ENCODE measurements at regions not wholly inside any gene's neighbourhood (a gene's known extent, or its start where the extent isn't known, plus 50 kb on each side); places are given as distances from the start of the nearest gene placed in this dataset.

GRCh38 chr19:24003537-24003936 is 83.5 kb upstream of the ZNF254 start:
- Histone ChIP-seq H3K27me3 (no peaks in the 10 kb centered on the region), H3K9me3 (no peaks in the 10 kb centered on the region), H3K36me3 (no peaks in the 10 kb centered on the region), H3K27ac (replicated peaks in 1 of 4) (no peak overlapping the region), H3K4me1 (no peaks in the 10 kb centered on the region), H3K4me3 (no peak overlapping the region)
- WGBS, result 95% methylated on average over 18 of the region's 19 CpGs
- no peak for DNase-seq (ENCODE audit: extremely low spot score)
- intact Hi-C loops (cut with DNase I), result no loop called here
- TF ChIP-seq, protein P1, sequence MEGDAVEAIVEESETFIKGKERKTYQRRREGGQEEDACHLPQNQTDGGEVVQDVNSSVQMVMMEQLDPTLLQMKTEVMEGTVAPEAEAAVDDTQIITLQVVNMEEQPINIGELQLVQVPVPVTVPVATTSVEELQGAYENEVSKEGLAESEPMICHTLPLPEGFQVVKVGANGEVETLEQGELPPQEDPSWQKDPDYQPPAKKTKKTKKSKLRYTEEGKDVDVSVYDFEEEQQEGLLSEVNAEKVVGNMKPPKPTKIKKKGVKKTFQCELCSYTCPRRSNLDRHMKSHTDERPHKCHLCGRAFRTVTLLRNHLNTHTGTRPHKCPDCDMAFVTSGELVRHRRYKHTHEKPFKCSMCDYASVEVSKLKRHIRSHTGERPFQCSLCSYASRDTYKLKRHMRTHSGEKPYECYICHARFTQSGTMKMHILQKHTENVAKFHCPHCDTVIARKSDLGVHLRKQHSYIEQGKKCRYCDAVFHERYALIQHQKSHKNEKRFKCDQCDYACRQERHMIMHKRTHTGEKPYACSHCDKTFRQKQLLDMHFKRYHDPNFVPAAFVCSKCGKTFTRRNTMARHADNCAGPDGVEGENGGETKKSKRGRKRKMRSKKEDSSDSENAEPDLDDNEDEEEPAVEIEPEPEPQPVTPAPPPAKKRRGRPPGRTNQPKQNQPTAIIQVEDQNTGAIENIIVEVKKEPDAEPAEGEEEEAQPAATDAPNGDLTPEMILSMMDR (IDR thresholded peaks at IDR 0.05), result no peak
- TF ChIP-seq POLR2A (IDR thresholded peaks at IDR 0.05; ENCODE audit: low read depth), result no peak

DNA sequence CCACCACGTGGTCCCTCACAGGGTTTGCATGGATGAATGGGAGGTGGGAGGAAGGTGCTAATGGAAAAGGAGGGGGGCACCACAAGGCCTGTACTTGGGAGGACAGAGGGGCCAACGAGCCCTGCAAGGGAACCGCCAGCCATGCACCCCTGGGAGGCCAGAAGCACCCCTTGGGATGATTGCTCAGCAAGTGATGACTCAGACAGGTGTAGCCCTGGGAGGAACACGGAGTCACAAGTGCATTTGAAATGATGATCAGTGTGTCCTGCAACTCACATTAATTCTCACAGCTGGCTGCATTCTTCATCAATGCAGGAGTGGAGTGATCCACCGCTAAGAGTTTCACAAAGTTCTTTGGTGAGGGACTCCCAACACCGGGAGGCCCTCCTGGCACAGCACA is 82.8 kb upstream of the ZNF254 start:
- H3K9me3 ChIP-seq, result no peaks in the 10 kb centered on the region
- H3K4me3 ChIP-seq, result no peak overlapping the region
- no peaks in the 10 kb centered on the region for H3K27me3 ChIP-seq
- TF ChIP-seq POLR2A (IDR thresholded peaks at IDR 0.05; ENCODE audit: low read depth) (no peak), POLR2AphosphoS5 (IDR thresholded peaks at IDR 0.05) (no peak), EP300 (IDR thresholded peaks at IDR 0.05) (no peak)
- TF ChIP-seq, protein P1 (IDR thresholded peaks at IDR 0.05), result no peak
- 78% methylated on average over 5 of the region's 6 CpGs for WGBS
- intact Hi-C loops (cut with DNase I), result no loop called here
- H3K27ac ChIP-seq (replicated peaks in 1 of 4), result no peak overlapping the region
- no peaks in the 10 kb centered on the region for H3K4me1 ChIP-seq
- no peak for DNase-seq (ENCODE audit: extremely low spot score)
- H3K36me3 ChIP-seq, result no peaks in the 10 kb centered on the region

DNA sequence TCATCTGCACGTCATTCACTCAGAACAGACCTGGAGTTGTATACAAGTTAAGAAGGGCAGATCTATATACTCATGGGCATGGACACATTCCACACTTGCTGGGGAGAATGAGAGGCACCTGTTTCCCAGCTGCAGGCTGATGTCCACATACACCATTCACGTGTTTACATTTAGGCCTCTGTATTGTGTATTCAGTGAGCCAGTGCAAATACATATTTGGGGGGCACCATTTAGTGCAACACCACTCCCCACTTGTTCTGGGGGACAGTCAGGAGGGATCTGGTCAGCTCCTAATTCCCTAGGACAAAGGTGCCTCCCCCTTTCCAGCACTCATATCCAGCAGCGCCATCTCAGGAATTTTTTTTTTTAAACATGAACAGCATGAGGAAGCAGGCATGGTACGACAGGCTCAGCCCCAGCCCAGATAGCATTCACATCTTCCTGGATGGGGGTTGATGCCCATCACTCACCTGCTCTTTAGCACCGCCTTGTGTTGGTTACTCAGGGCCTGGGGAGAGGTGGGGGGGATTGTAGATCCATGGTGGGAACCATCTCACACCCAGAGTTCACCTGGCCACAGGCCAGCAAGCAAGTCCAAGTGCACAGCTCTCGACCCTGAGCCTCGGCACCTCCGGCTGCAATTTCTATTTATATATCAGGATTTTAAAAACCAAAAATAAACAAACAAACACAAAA is 56.9 kb upstream of the ZNF254 start:
- Histone ChIP-seq H3K27ac (replicated peaks in 1 of 4) (no peak overlapping the region), H3K9me3 (no peaks in the 10 kb centered on the region), H3K27me3 (no peaks in the 10 kb centered on the region), H3K4me3 (no peak overlapping the region), H3K36me3 (no peaks in the 10 kb centered on the region), H3K4me1 (peaks cover 8 to 17% (median 14%) of the 10 kb centered on the region in 4 donors)
- 75% methylated on average over 8 of the region's 8 CpGs for WGBS
- intact Hi-C loops (cut with DNase I), result no loop called here
- DNase-seq (ENCODE audit: extremely low spot score), result no peak
- TF ChIP-seq POLR2AphosphoS5 (IDR thresholded peaks at IDR 0.05) (no peak), POLR2A (IDR thresholded peaks at IDR 0.05; ENCODE audit: low read depth) (no peak), EP300 (IDR thresholded peaks at IDR 0.05) (no peak)
- TF ChIP-seq, protein P1 (IDR thresholded peaks at IDR 0.05), result no peak

DNA sequence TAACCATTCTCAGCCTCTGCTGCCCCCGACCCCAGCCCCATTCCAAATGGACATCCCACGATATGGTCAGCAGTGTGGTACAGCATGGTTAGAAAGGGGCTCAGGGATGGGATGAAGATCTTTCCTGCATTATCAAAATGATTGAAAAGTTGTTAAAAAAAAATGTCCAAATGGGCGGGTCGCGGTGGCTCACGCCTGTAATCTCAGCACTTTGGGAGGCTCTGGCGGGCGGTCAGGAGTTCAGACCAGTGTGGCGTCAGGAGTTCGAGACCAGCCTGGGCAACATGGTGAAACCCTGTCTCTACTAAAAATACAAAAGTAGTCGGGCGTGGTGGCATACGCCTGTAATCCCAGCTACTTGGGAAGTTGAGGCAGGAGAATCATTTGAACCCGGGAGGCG is 54.3 kb upstream of the ZNF254 start:
- Histone ChIP-seq H3K27me3 (no peaks in the 10 kb centered on the region), H3K36me3 (peaks cover 0 to 20% (median 8%) of the 10 kb centered on the region in 4 donors), H3K9me3 (no peaks in the 10 kb centered on the region), H3K27ac (replicated peaks in 1 of 4) (peak overlapping the region; percentile 90 to 98 (median 94)), H3K4me1 (peaks cover 26 to 42% (median 38%) of the 10 kb centered on the region in 4 donors), H3K4me3 (peak overlapping the region; percentile 77 to 91 (median 86))
- no peak for DNase-seq (ENCODE audit: extremely low spot score)
- TF ChIP-seq POLR2A (IDR thresholded peaks at IDR 0.05; ENCODE audit: low read depth) (no peak), POLR2AphosphoS5 (IDR thresholded peaks at IDR 0.05) (no peak), EP300 (IDR thresholded peaks at IDR 0.05) (no peak)
- TF ChIP-seq, protein P1 (IDR thresholded peaks at IDR 0.05), result no peak
- WGBS, result 77% methylated on average over 15 of the region's 15 CpGs
- intact Hi-C loops (cut with DNase I), result no loop called here
